GM10266 (cell line): ENCODE measurements at regions not wholly inside any gene's neighbourhood (a gene's known extent, or its start where the extent isn't known, plus 50 kb on each side); places are given as distances from the start of the nearest gene placed in this dataset.

Experiments
- DNase-seq: peaks from one replicate; pipeline ENCODE4 v3.0.0; 2012; ENCODE audit errors: extremely low spot score
- CTCF ChIP-seq: IDR thresholded peaks from 2 replicates; pipeline ENCODE4 v1.5.1; 2012; ENCODE audit warnings: mild to moderate bottlenecking, low read depth; ENCODE audit not compliant: control insufficient read depth, insufficient read depth; ENCODE audit errors: missing control alignments

- TF ChIP-seq CTCF = no peak
- DNase-seq = no peak
These were observed 183.4 kb upstream of the SETBP1 start for GRCh38 chr18:44497311-44497710.

- no peak for TF ChIP-seq CTCF
- DNase-seq = no peak
These were observed 182.8 kb upstream of the SETBP1 start for GRCh38 chr18:44497757-44498490.

GRCh38 chr18:44500808-44501610, 179.7 kb upstream of the SETBP1 start:
- DNase-seq = no peak
- TF ChIP-seq CTCF = no peak

GRCh38 chr18:44502221-44502620, 178.5 kb upstream of the SETBP1 start:
- DNase-seq = no peak

GRCh38 chr18:44502790-44503189, 177.9 kb upstream of the SETBP1 start:
- no peak for DNase-seq
- TF ChIP-seq CTCF = no peak

More at GRCh38 chr18:44502221-44502620, 178.5 kb upstream of the SETBP1 start:
- TF ChIP-seq CTCF = no peak

GRCh38 chr18:44503854-44504253, 176.8 kb upstream of the SETBP1 start:
- no peak for DNase-seq
- no peak for TF ChIP-seq CTCF

- no peak for TF ChIP-seq CTCF
- DNase-seq = no peak
These were observed 172.9 kb upstream of the SETBP1 start for GRCh38 chr18:44507729-44508325.
